ENCODE measurements at regions not wholly inside any gene's neighbourhood (a gene's known extent, or its start where the extent isn't known, plus 50 kb on each side); places are given as distances from the start of the nearest gene placed in this dataset.

DNA sequence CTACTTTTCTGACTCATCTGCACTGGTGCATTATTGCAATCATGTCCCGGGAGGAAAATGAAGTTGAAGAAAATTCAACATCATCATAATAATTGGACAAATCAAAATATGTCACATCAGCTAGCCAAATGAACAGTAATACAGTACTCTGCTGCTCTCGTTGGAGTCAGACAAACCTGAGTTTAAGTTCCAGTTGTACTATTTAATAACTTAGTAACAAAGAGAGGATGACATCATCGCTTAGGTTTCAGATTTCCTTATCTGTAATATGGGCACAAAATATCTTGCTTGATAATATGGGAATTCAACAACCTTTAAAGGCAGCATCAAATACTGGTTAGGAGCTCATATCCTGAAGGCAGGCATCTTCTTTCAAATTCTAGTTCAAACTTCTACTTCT lies 1248.9 kb upstream of the ACO1 start:
- POLR2A ChIA-PET, result interaction anchor here (1.1 kb wide), 1 partner anchor 10 kb away, joined by 3 read pairs; no protein-coding TSS in a partner anchor
- Histone ChIP-seq H3K4me3 (ENCODE audit: low read length) (no peak overlapping the region), H3K9me3 (ENCODE audit: control insufficient read depth in 2 of 3, low read length in 3 of 3) (no peaks in the 10 kb centered on the region), H3K27me3 (ENCODE audit: control insufficient read depth in 2 of 2, insufficient read depth in 2 of 2, low read length in 2 of 2) (no peaks in the 10 kb centered on the region), H3K27ac (ENCODE audit: low read depth, low read length) (no peak overlapping the region), H3K36me3 (ENCODE audit: control insufficient read depth in 2 of 3, insufficient read depth in 3 of 3, low read length in 3 of 3) (no peaks in the 10 kb centered on the region), H3K4me1 (ENCODE audit: control insufficient read depth in 2 of 2, insufficient read depth in 2 of 2, low read length in 2 of 2) (no peaks in the 10 kb centered on the region)
- intact Hi-C loops (cut with micrococcal nuclease), result no loop called here
- Mint-ChIP-seq H3K9me3 (peaks cover 0 to 5% (median 0%) of the 10 kb centered on the region in 11 donors), H3K27me3 (no peaks in the 10 kb centered on the region), H3K4me3 (no peak overlapping the region), H3K27ac (no peak overlapping the region), H3K36me3 (peaks cover 0 to 7% (median 0%) of the 10 kb centered on the region in 5 donors), H3K4me1 (peaks cover 0 to 29% (median 15%) of the 10 kb centered on the region in 7 donors)
- CTCF ChIA-PET, result interaction anchor here (0.8 kb wide), 1 partner anchor 17 kb away, joined by 3 read pairs; no protein-coding TSS in a partner anchor
- DNase-seq (no peak), ATAC-seq (no peak)

DNA sequence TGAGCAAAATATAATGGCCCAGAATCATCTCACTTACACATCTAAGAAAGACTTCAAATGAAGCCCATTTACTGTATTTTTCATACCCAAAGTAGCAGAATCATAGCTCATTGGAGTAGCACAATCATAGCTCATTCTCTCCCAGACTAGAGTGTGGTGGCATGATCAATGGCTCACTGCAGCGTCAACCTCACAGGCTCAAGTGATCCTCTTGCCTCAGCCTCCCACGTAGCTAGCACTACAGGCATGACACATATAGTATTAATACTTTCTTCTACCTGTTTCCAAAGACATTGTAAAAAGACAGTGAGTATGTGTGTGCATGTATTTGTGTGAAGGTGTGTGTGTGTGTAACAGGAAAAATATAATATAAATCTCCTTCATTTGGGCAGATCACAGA lies 1247.9 kb upstream of the ACO1 start:
- no peak for ATAC-seq
- Mint-ChIP-seq H3K9me3 (peaks cover 0 to 5% (median 0%) of the 10 kb centered on the region in 11 donors), H3K27ac (peak overlapping the region in 1 of 9 donors; percentile 37), H3K27me3 (no peaks in the 10 kb centered on the region), H3K36me3 (peaks cover 0 to 7% (median 0%) of the 10 kb centered on the region in 5 donors), H3K4me3 (no peak overlapping the region), H3K4me1 (peaks cover 0 to 30% (median 15%) of the 10 kb centered on the region in 7 donors)
- Histone ChIP-seq H3K9me3 (ENCODE audit: control insufficient read depth in 2 of 3, low read length in 3 of 3) (no peaks in the 10 kb centered on the region), H3K4me3 (ENCODE audit: low read length) (no peak overlapping the region), H3K27ac (ENCODE audit: low read depth, low read length) (no peak overlapping the region), H3K36me3 (ENCODE audit: control insufficient read depth in 2 of 3, insufficient read depth in 3 of 3, low read length in 3 of 3) (no peaks in the 10 kb centered on the region), H3K4me1 (ENCODE audit: control insufficient read depth in 2 of 2, insufficient read depth in 2 of 2, low read length in 2 of 2) (no peaks in the 10 kb centered on the region), H3K27me3 (ENCODE audit: control insufficient read depth in 2 of 2, insufficient read depth in 2 of 2, low read length in 2 of 2) (no peaks in the 10 kb centered on the region)
- ChIA-PET CTCF (no interaction called here), POLR2A (interaction anchor here (1.1 kb wide), 1 partner anchor 11 kb away, joined by 3 read pairs; no protein-coding TSS in a partner anchor)
- intact Hi-C loops (cut with micrococcal nuclease), result no loop called here
- DNase-seq, result no peak

DNA sequence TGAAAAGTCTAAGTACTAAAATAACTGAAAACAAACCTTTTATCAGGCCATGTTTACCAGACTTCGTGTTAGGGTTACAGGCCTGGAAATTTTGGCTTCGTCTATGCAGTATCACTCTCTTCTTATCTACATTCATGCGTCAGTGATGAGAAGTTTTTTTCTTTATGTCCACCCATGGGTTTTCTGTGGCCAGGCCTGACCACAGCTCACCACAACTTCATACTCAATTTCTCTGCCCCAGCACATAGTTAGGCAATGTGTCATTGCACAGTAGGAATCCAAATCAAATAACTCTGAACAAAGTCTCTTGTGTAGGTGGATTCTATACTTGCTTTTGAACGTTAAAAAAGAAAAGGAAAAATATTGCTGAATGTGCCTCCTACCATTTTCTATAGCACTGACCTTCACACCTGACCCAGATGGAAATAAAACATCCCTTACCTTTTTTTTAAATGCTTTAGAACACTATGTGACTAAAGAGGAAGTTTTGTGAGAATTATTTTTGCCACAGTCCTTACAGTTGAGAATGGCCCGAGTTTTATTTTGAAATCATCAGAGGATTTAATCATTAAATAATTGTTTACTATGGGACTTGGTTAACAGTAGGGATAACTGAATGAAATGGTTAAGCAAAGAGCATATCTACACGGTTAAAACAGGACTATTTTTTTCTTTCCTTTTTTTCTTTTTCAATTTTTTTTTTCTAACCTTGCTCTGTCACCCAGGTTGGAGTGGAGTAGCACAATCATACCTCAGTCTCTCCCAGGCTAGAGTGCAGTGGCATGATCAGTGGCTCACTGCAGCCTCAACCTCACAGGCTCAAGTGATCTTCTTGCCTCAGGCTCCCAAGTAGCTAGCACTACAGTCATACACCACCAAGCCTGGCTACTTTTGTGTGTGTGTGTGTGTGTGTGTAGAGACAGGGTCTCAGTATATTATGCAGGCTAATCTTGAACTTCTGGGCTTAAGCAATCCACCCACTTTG lies 1247.0 kb upstream of the ACO1 start:
- H3K9me3 ChIP-seq (ENCODE audit: control insufficient read depth in 2 of 3, low read length in 3 of 3), result no peaks in the 10 kb centered on the region
- Mint-ChIP-seq H3K27me3 (no peaks in the 10 kb centered on the region), H3K9me3 (peaks cover 0 to 4% (median 0%) of the 10 kb centered on the region in 11 donors), H3K36me3 (peaks cover 0 to 5% (median 0%) of the 10 kb centered on the region in 5 donors), H3K27ac (peak overlapping the region in 1 of 9 donors; percentile 57), H3K4me1 (peaks cover 0 to 26% (median 12%) of the 10 kb centered on the region in 7 donors), H3K4me3 (no peak overlapping the region)
- H3K27ac ChIP-seq (ENCODE audit: low read depth, low read length), result no peak overlapping the region
- H3K27me3 ChIP-seq (ENCODE audit: control insufficient read depth in 2 of 2, insufficient read depth in 2 of 2, low read length in 2 of 2), result no peaks in the 10 kb centered on the region
- H3K4me1 ChIP-seq (ENCODE audit: control insufficient read depth in 2 of 2, insufficient read depth in 2 of 2, low read length in 2 of 2), result no peaks in the 10 kb centered on the region
- ChIA-PET CTCF (no interaction called here), POLR2A (no interaction called here)
- H3K36me3 ChIP-seq (ENCODE audit: control insufficient read depth in 2 of 3, insufficient read depth in 3 of 3, low read length in 3 of 3), result no peaks in the 10 kb centered on the region
- H3K4me3 ChIP-seq (ENCODE audit: low read length), result no peak overlapping the region
- intact Hi-C loops (cut with micrococcal nuclease), result no loop called here
- no peak for DNase-seq
- ATAC-seq, result no peak

DNA sequence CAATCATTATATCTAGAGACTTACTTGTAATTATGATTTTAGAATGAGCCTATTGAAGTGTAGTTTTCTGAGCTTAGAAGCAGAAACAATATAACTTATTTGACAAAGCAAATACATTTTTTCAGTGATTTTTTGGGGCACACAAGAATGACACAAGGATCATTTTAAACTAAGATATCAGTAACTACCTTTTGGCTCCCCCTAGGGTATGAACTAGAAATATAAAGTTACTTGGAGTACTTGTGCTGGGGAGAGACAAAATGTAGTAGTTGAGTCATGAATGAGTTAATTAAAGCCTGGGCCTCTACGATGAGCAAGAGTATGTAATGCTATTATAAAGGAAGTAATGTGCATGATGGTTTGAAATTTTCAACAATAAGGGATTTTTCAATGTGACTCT lies 1244.1 kb upstream of the ACO1 start:
- no peak overlapping the region for H3K4me3 Mint-ChIP-seq
- no peaks in the 10 kb centered on the region for H3K36me3 ChIP-seq (ENCODE audit: control insufficient read depth in 2 of 3, insufficient read depth in 3 of 3, low read length in 3 of 3)
- no peaks in the 10 kb centered on the region for H3K9me3 ChIP-seq (ENCODE audit: control insufficient read depth in 2 of 3, low read length in 3 of 3)
- no peak overlapping the region for H3K27ac ChIP-seq (ENCODE audit: low read depth, low read length)
- ATAC-seq (no peak), DNase-seq (no peak)
- H3K27me3 ChIP-seq (ENCODE audit: control insufficient read depth in 2 of 2, insufficient read depth in 2 of 2, low read length in 2 of 2), result no peaks in the 10 kb centered on the region
- H3K27ac Mint-ChIP-seq, result no peak overlapping the region
- peaks cover 0 to 1% (median 0%) of the 10 kb centered on the region in 11 donors for H3K9me3 Mint-ChIP-seq
- ChIA-PET POLR2A (no interaction called here), CTCF (no interaction called here)
- peaks cover 0 to 3% (median 0%) of the 10 kb centered on the region in 5 donors for H3K36me3 Mint-ChIP-seq
- intact Hi-C loops (cut with micrococcal nuclease), result no loop called here
- H3K4me1 Mint-ChIP-seq, result peaks cover 0 to 13% (median 0%) of the 10 kb centered on the region in 7 donors
- H3K27me3 Mint-ChIP-seq, result no peaks in the 10 kb centered on the region
- no peaks in the 10 kb centered on the region for H3K4me1 ChIP-seq (ENCODE audit: control insufficient read depth in 2 of 2, insufficient read depth in 2 of 2, low read length in 2 of 2)
- H3K4me3 ChIP-seq (ENCODE audit: low read length), result no peak overlapping the region

DNA sequence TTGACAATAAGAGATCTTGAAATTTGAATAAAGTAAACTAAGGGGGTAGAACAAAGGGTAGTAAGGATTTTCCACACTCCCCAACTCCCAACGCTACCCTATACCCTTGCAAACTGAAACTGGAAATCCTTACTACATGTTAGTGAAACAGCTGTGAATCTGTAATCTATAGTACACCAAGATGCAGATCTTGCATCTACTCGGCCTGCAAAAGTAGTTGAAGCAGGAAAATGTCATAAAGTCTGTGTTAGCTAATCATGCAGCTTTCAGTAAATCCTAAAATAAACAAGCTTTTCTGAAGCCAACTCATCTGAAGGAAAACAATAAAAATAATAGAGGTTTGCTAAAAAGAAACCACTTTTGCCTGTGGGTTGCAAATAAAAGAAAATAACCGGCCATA lies 1242.0 kb upstream of the ACO1 start:
- no peak overlapping the region for H3K27ac ChIP-seq (ENCODE audit: low read depth, low read length)
- H3K9me3 ChIP-seq (ENCODE audit: control insufficient read depth in 2 of 3, low read length in 3 of 3), result no peaks in the 10 kb centered on the region
- no peaks in the 10 kb centered on the region for H3K36me3 ChIP-seq (ENCODE audit: control insufficient read depth in 2 of 3, insufficient read depth in 3 of 3, low read length in 3 of 3)
- Mint-ChIP-seq H3K27me3 (no peaks in the 10 kb centered on the region), H3K4me3 (no peak overlapping the region), H3K36me3 (peaks cover 0 to 3% (median 0%) of the 10 kb centered on the region in 5 donors), H3K27ac (no peak overlapping the region), H3K4me1 (peaks cover 0 to 4% (median 0%) of the 10 kb centered on the region in 7 donors), H3K9me3 (no peaks in the 10 kb centered on the region)
- H3K27me3 ChIP-seq (ENCODE audit: control insufficient read depth in 2 of 2, insufficient read depth in 2 of 2, low read length in 2 of 2), result no peaks in the 10 kb centered on the region
- ATAC-seq (no peak), DNase-seq (no peak)
- no peaks in the 10 kb centered on the region for H3K4me1 ChIP-seq (ENCODE audit: control insufficient read depth in 2 of 2, insufficient read depth in 2 of 2, low read length in 2 of 2)
- H3K4me3 ChIP-seq (ENCODE audit: low read length), result no peak overlapping the region
- POLR2A ChIA-PET, result no interaction called here
- CTCF ChIA-PET, result no interaction called here
- intact Hi-C loops (cut with micrococcal nuclease), result no loop called here

DNA sequence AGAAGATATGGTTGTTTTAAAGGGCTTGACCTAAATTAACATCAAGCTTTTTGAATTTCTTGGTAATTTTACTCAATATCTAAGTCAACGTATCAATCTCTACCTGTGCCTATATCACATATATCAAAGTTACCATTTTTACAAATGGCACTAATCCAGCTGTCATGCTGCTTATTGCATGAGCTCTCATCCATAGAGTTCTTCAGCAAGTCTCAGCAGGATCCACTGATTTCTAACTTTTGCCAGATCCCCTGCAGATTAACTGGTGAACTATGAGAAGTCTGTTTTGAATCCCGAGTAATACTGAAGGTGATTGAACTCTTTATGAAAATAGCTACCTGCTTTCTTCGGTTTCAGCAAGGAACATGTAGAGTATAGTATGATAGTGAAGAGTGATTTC lies 1239.8 kb upstream of the ACO1 start:
- Histone ChIP-seq H3K36me3 (ENCODE audit: control insufficient read depth in 2 of 3, insufficient read depth in 3 of 3, low read length in 3 of 3) (no peaks in the 10 kb centered on the region), H3K27me3 (ENCODE audit: control insufficient read depth in 2 of 2, insufficient read depth in 2 of 2, low read length in 2 of 2) (no peaks in the 10 kb centered on the region), H3K27ac (ENCODE audit: low read depth, low read length) (no peak overlapping the region), H3K4me1 (ENCODE audit: control insufficient read depth in 2 of 2, insufficient read depth in 2 of 2, low read length in 2 of 2) (no peaks in the 10 kb centered on the region), H3K9me3 (ENCODE audit: control insufficient read depth in 2 of 3, low read length in 3 of 3) (no peaks in the 10 kb centered on the region), H3K4me3 (ENCODE audit: low read length) (no peak overlapping the region)
- ATAC-seq, result no peak
- H3K36me3 Mint-ChIP-seq, result peaks cover 0 to 2% (median 0%) of the 10 kb centered on the region in 5 donors
- CTCF ChIA-PET, result no interaction called here
- DNase-seq, result no peak
- no peak overlapping the region for H3K27ac Mint-ChIP-seq
- POLR2A ChIA-PET, result no interaction called here
- no peaks in the 10 kb centered on the region for H3K27me3 Mint-ChIP-seq
- H3K4me1 Mint-ChIP-seq, result peaks cover 0 to 4% (median 0%) of the 10 kb centered on the region in 7 donors
- intact Hi-C loops (cut with micrococcal nuclease), result no loop called here
- H3K9me3 Mint-ChIP-seq, result no peaks in the 10 kb centered on the region
- no peak overlapping the region for H3K4me3 Mint-ChIP-seq
